ENCODE measurements at regions not wholly inside any gene's neighbourhood (a gene's known extent, or its start where the extent isn't known, plus 50 kb on each side); places are given as distances from the start of the nearest gene placed in this dataset.

GRCh38 chr2:16007167-16007934 is 67.0 kb downstream of the MYCN start:
- TF ChIP-seq POLR2A (IDR thresholded peaks at IDR 0.05; ENCODE audit: extremely low read depth, insufficient read length) (no peak), MYC (IDR thresholded peaks at IDR 0.05; ENCODE audit: low read depth, low read length) (no peak)
- TF ChIP-seq, protein P1, sequence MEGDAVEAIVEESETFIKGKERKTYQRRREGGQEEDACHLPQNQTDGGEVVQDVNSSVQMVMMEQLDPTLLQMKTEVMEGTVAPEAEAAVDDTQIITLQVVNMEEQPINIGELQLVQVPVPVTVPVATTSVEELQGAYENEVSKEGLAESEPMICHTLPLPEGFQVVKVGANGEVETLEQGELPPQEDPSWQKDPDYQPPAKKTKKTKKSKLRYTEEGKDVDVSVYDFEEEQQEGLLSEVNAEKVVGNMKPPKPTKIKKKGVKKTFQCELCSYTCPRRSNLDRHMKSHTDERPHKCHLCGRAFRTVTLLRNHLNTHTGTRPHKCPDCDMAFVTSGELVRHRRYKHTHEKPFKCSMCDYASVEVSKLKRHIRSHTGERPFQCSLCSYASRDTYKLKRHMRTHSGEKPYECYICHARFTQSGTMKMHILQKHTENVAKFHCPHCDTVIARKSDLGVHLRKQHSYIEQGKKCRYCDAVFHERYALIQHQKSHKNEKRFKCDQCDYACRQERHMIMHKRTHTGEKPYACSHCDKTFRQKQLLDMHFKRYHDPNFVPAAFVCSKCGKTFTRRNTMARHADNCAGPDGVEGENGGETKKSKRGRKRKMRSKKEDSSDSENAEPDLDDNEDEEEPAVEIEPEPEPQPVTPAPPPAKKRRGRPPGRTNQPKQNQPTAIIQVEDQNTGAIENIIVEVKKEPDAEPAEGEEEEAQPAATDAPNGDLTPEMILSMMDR (IDR thresholded peaks at IDR 0.05; ENCODE audit: low read depth, low read length) = no peak

Data from NB4 (cell line).